H1 (cell line): ENCODE measurements at regions not wholly inside any gene's neighbourhood (a gene's known extent, or its start where the extent isn't known, plus 50 kb on each side); places are given as distances from the start of the nearest gene placed in this dataset.

ENCODE experiments used
- CTCF ChIA-PET: fragments of 300-600 bp; sonication (Branson Sonifier 250); formaldehyde crosslinking; loops from one replicate; lab custom pipeline; 2021; ENCODE audit not compliant: partially characterized antibody; lab: Charles Lee
- POLR2A ChIA-PET: fragments of 300-600 bp; sonication (Branson Sonifier 250); formaldehyde crosslinking; loops from one replicate; lab custom pipeline; 2021; ENCODE audit warnings: inconsistent platforms; ENCODE audit not compliant: partially characterized antibody; lab: Charles Lee
- DNase-seq, 2 experiments: peaks; one replicate each; pipeline versions ENCODE4 v3.0.0 to v3.0.0-alpha.2; 2010 to 2022; ENCODE audit warnings: low spot score in 2 of 2, low read depth in 1 of 2, mixed read lengths in 1 of 2
- FAIRE-seq: peaks from 2 replicates; lab custom pipeline; 2011; peaks lifted over from hg19 to GRCh38; lab: Jason Lieb, UNC
- H2AFZ ChIP-seq: 2 replicates; pipeline ENCODE4 v1.8.1; 2012; ENCODE audit warnings: low read length, inconsistent platforms
- H2AK5ac ChIP-seq: 2 replicates; pipeline ENCODE4 v1.6.1; 2013; ENCODE audit warnings: low read depth, low read length
- H2BK120ac ChIP-seq: replicated peaks from 2 replicates; pipeline ENCODE3; 2013; ENCODE audit warnings: low read depth, low read length, inconsistent platforms
- H2BK12ac ChIP-seq: 2 replicates; pipeline ENCODE4 v1.6.1; 2013; ENCODE audit warnings: low read depth, low read length
- H2BK15ac ChIP-seq: 2 replicates; pipeline ENCODE4 v1.6.1; 2013; ENCODE audit warnings: low read length
- H2BK20ac ChIP-seq: 2 replicates; pipeline ENCODE4 v1.6.1; 2013; ENCODE audit warnings: low read length
- H2BK5ac ChIP-seq: 2 replicates; pipeline ENCODE4 v1.6.1; 2013; ENCODE audit warnings: low read depth, low read length
- H3K14ac ChIP-seq: 2 replicates; pipeline ENCODE4 v1.6.1; 2013; ENCODE audit warnings: inconsistent platforms; ENCODE audit not compliant: insufficient read length
- H3K18ac ChIP-seq: 2 replicates; pipeline ENCODE4 v1.6.1; 2013; ENCODE audit warnings: low read length; ENCODE audit errors: extremely low read depth
- H3K23ac ChIP-seq: 2 replicates; pipeline ENCODE4 v1.6.1; 2013; ENCODE audit warnings: inconsistent platforms; ENCODE audit not compliant: insufficient read length
- H3K23me2 ChIP-seq: 2 replicates; pipeline ENCODE4 v1.6.1; 2013; ENCODE audit warnings: low read depth, low read length
- H3K27ac ChIP-seq: 2 replicates; pipeline ENCODE4 v1.6.1; 2011; ENCODE audit warnings: low read depth, low read length, inconsistent platforms
- H3K27me3 ChIP-seq, 4 experiments: replicated peaks in 1 of 4; 1 replicate in 1 of 4; 2 replicates in 3 of 4; pipeline versions ENCODE4 v1.6.1 to v1.8.1; 2011 to 2013; ENCODE audit warnings: low read length in 3 of 4, mild to moderate bottlenecking in 3 of 4, inconsistent platforms in 2 of 4, mixed read lengths in 2 of 4, moderate library complexity in 1 of 4; ENCODE audit not compliant: control insufficient read depth in 3 of 4, insufficient read depth in 3 of 4; ENCODE audit errors: extremely low read depth in 1 of 4
- H3K36me3 ChIP-seq, 4 experiments: 2 replicates each; pipeline versions ENCODE4 v1.6.1 to v1.8.1; 2011 to 2013; ENCODE audit warnings: mild to moderate bottlenecking in 4 of 4, low read length in 3 of 4, moderate library complexity in 2 of 4, control low read depth in 1 of 4, inconsistent platforms in 1 of 4; ENCODE audit not compliant: insufficient read depth in 4 of 4, control insufficient read depth in 2 of 4
- H3K4ac ChIP-seq: replicated peaks from 2 replicates; pipeline ENCODE3; 2013; ENCODE audit warnings: low read length, low read depth, mixed read lengths, inconsistent platforms; ENCODE audit not compliant: insufficient read length
- H3K4me1 ChIP-seq, 4 experiments: replicated peaks in 1 of 4; 1 replicate in 1 of 4; 2 replicates in 3 of 4; pipeline versions ENCODE4 v1.6.1 to v1.8.1; 2011 to 2013; ENCODE audit warnings: low read length in 3 of 4, inconsistent platforms in 2 of 4, mixed read lengths in 1 of 4; ENCODE audit not compliant: insufficient read depth in 4 of 4, control insufficient read depth in 3 of 4
- H3K4me2 ChIP-seq, 2 experiments: 2 replicates each; pipeline versions ENCODE4 v1.6.1 to v1.8.1; 2011 to 2013; ENCODE audit warnings: low read depth in 2 of 2, low read length in 2 of 2, control low read depth in 1 of 2, inconsistent platforms in 1 of 2, mild to moderate bottlenecking in 1 of 2; ENCODE audit not compliant: insufficient read depth in 1 of 2
- H3K4me3 ChIP-seq, 4 experiments: fragments of 200-600, 300-600 bp in 1 of 4; sonication (generic), shearing (Covaris generic), sonication (Bioruptor Twin) in 1 of 4; 2 replicates each; pipeline versions ENCODE4 v1.5.1 to v1.8.1; 2011 to 2016; ENCODE audit warnings: low read length in 4 of 4, low read depth in 3 of 4, control low read depth in 2 of 4, inconsistent platforms in 2 of 4, mild to moderate bottlenecking in 2 of 4, mixed read lengths in 1 of 4, moderate library complexity in 1 of 4; ENCODE audit not compliant: insufficient read depth in 2 of 4; ENCODE audit errors: extremely low read depth in 1 of 4
- H3K56ac ChIP-seq: replicated peaks from 2 replicates; pipeline ENCODE3; 2013; ENCODE audit warnings: low read depth, mild to moderate bottlenecking, mixed read lengths, low read length, inconsistent platforms; ENCODE audit not compliant: insufficient read length
- H3K79me1 ChIP-seq: 2 replicates; pipeline ENCODE4 v1.6.1; 2013; ENCODE audit warnings: low read depth, low read length, control low read depth
- H3K79me2 ChIP-seq, 2 experiments: 2 replicates each; pipeline versions ENCODE4 v1.6.1 to v1.8.1; 2012 to 2013; ENCODE audit warnings: low read length in 2 of 2, mild to moderate bottlenecking in 2 of 2, inconsistent platforms in 1 of 2; ENCODE audit not compliant: insufficient read depth in 2 of 2, control insufficient read depth in 1 of 2
- H3K9ac ChIP-seq, 4 experiments: replicated peaks in 1 of 4; 1 replicate in 1 of 4; 2 replicates in 3 of 4; pipeline versions ENCODE4 v1.6.1 to v1.8.1; 2011 to 2013; ENCODE audit warnings: low read depth in 3 of 4, low read length in 3 of 4, control low read depth in 2 of 4, mild to moderate bottlenecking in 2 of 4, moderate library complexity in 2 of 4, inconsistent platforms in 1 of 4; ENCODE audit errors: extremely low read depth in 1 of 4
- H3K9me3 ChIP-seq, 2 experiments: 2 replicates each; pipeline versions ENCODE4 v1.6.1 to v1.8.1; 2012 to 2013; ENCODE audit warnings: mild to moderate bottlenecking in 2 of 2, moderate library complexity in 2 of 2, control low read depth in 1 of 2, inconsistent platforms in 1 of 2, low read depth in 1 of 2, low read length in 1 of 2, mixed read lengths in 1 of 2; ENCODE audit not compliant: insufficient read depth in 2 of 2
- H4K20me1 ChIP-seq, 2 experiments: replicated peaks in 1 of 2; 2 replicates each; pipeline versions ENCODE3 to v1.8.1; 2011 to 2013; ENCODE audit warnings: inconsistent platforms in 2 of 2, low read length in 2 of 2, mild to moderate bottlenecking in 1 of 2; ENCODE audit not compliant: insufficient read depth in 2 of 2, control insufficient read depth in 1 of 2
- H4K5ac ChIP-seq: 2 replicates; pipeline ENCODE4 v1.6.1; 2013; ENCODE audit warnings: low read length, low read depth, mixed read lengths, inconsistent platforms; ENCODE audit not compliant: insufficient read length
- H4K8ac ChIP-seq: 2 replicates; pipeline ENCODE4 v1.8.0; 2013; ENCODE audit warnings: mild to moderate bottlenecking, moderate library complexity, low read length, inconsistent platforms; ENCODE audit not compliant: insufficient read depth; ENCODE audit errors: extremely low read depth
- H4K91ac ChIP-seq: replicated peaks from 2 replicates; pipeline ENCODE3; 2013; ENCODE audit warnings: low read length, mixed read lengths, inconsistent platforms; ENCODE audit not compliant: insufficient read length
- GABPA ChIP-seq: IDR thresholded peaks from 2 replicates; pipeline ENCODE4 v1.6.1; 2011; ENCODE audit warnings: mild to moderate bottlenecking, low read length, moderate library complexity, borderline replicate concordance; ENCODE audit not compliant: insufficient read depth
- GTF2F1 ChIP-seq: IDR thresholded peaks from 2 replicates; pipeline ENCODE4 v1.6.1; 2012; ENCODE audit warnings: low read depth, low read length, improper control_type of control experiment, borderline replicate concordance
- HDAC2 ChIP-seq, 2 experiments: fragments of 300-600 bp in 1 of 2; sonication (generic) in 1 of 2; IDR thresholded peaks; 2 replicates each; pipeline ENCODE4 v1.6.1; 2011 to 2012; ENCODE audit warnings: low read depth in 2 of 2, low read length in 2 of 2, mild to moderate bottlenecking in 2 of 2, moderate library complexity in 2 of 2, borderline replicate concordance in 1 of 2, inconsistent platforms in 1 of 2
- HDAC6 ChIP-seq: IDR thresholded peaks from one replicate; pipeline ENCODE4 v1.7.1; 2012; ENCODE audit warnings: low read depth, mild to moderate bottlenecking, inconsistent platforms, low read length, moderate library complexity
- JUN ChIP-seq: IDR thresholded peaks from 2 replicates; pipeline ENCODE4 v1.6.1; 2011; ENCODE audit warnings: low read depth, mild to moderate bottlenecking, improper control_type of control experiment, low read length
- JUND ChIP-seq: IDR thresholded peaks from 2 replicates; pipeline ENCODE4 v1.6.1; 2011; ENCODE audit warnings: mild to moderate bottlenecking, improper control_type of control experiment, low read length
- KDM1A ChIP-seq: fragments of 200-600, 300-600 bp; sonication (generic); IDR thresholded peaks from 2 replicates; pipeline ENCODE4 v1.7.1; 2016; ENCODE audit warnings: mild to moderate bottlenecking, low read length, borderline replicate concordance
- NANOG ChIP-seq: IDR thresholded peaks from 2 replicates; pipeline ENCODE4 v1.6.1; 2011; ENCODE audit warnings: low read length, low read depth, mild to moderate bottlenecking, inconsistent platforms; ENCODE audit not compliant: insufficient read depth, poor library complexity, severe bottlenecking
- SP1 ChIP-seq: IDR thresholded peaks from 2 replicates; pipeline ENCODE4 v1.6.1; 2011; ENCODE audit warnings: low read depth, low read length
- TAF7 ChIP-seq: optimal IDR thresholded peaks from 2 replicates; pipeline ENCODE3; 2011; ENCODE audit warnings: low read depth, mild to moderate bottlenecking, inconsistent platforms, low read length, moderate library complexity, borderline replicate concordance
- TBP ChIP-seq: IDR thresholded peaks from 2 replicates; pipeline ENCODE4 v1.6.1; 2011; ENCODE audit warnings: low read depth, low read length, improper control_type of control experiment
- TEAD4 ChIP-seq: IDR thresholded peaks from 2 replicates; pipeline ENCODE4 v1.6.1; 2012; ENCODE audit warnings: low read depth, low read length, inconsistent platforms, mixed read lengths
- ZNF274 ChIP-seq: IDR thresholded peaks from 2 replicates; pipeline ENCODE4 v1.7.0; 2012; ENCODE audit warnings: low read length, borderline replicate concordance; ENCODE audit errors: extremely low read depth
- WGBS, 2 experiments: shearing (Covaris generic) in 1 of 2; methylation state at CpG; one replicate each; pipeline versions ENCODE4 v1.1.6 to v1.1.7; 2013 to 2015; ENCODE audit warnings: low lambda C conversion rate in 2 of 2, mixed read lengths in 2 of 2, inconsistent platforms in 1 of 2, low coverage in 1 of 2, missing lambda C conversion rate in 1 of 2; ENCODE audit not compliant: insufficient replicate concordance in 2 of 2, insufficient coverage in 1 of 2, insufficient read length in 1 of 2; ENCODE audit errors: extremely low coverage in 1 of 2, missing lambda C conversion rate in 1 of 2; 5-methylcytosine and 5-hydroxymethylcytosine counted together
- TF ChIP-seq, protein P1 (sequence below): IDR thresholded peaks from 2 replicates; pipeline ENCODE4 v1.6.1; 2012; ENCODE audit warnings: inconsistent platforms

DNA sequence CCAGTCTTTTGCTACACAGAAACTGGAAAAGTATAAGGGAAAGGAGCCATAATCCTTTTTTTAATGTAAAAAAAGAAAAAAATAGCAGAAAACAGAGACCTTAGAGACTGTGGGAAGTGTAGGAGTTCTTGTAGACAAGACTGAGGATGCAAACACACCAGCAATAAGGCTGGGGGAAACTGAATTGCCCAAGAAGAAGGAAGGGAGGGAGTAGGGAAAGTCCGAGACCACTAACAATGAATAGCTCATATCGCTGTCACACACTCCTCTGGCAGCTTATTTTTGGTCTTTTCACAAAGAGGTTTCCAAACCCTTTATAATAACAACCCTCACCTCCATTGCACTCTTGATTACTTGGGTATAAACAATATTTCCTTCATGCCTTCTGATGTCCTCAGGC is 952.0 kb downstream of the SLITRK5 start:
- no peak for DNase-seq
- no peaks in the 10 kb centered on the region; a peak in 1 of 4 replicates for H3K9me3 ChIP-seq
- H2AFZ ChIP-seq = no peak overlapping the region
- no peaks in the 10 kb centered on the region for H3K27me3 ChIP-seq
- H4K91ac ChIP-seq = no peak overlapping the region
- H3K4ac ChIP-seq = no peak overlapping the region
- H3K14ac ChIP-seq = no peak overlapping the region
- H3K4me3 ChIP-seq = no peak overlapping the region
- no peak overlapping the region for H3K4me2 ChIP-seq
- no peaks in the 10 kb centered on the region for H3K4me1 ChIP-seq
- no peak overlapping the region for H3K18ac ChIP-seq
- TF ChIP-seq, protein P1, sequence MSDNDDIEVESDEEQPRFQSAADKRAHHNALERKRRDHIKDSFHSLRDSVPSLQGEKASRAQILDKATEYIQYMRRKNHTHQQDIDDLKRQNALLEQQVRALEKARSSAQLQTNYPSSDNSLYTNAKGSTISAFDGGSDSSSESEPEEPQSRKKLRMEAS = no peak
- TF ChIP-seq JUND (no peak), HDAC2 (IDR thresholded peaks at IDR 0.05; ENCODE audit: borderline replicate concordance in 1 of 2, low read depth in 2 of 2, low read length in 2 of 2) (no peak), TEAD4 (no peak), NANOG (no peak), TAF7 (no peak), JUN (no peak), ZNF274 (no peak), KDM1A (no peak), GTF2F1 (no peak), GABPA (no peak), HDAC6 (no peak), SP1 (no peak), TBP (no peak)
- H2BK12ac ChIP-seq = no peak overlapping the region
- H3K79me2 ChIP-seq = no peaks in the 10 kb centered on the region
- H3K36me3 ChIP-seq = no peaks in the 10 kb centered on the region
- no peak overlapping the region for H2BK5ac ChIP-seq
- no peak overlapping the region for H3K23ac ChIP-seq
- no peak overlapping the region for H4K8ac ChIP-seq
- FAIRE-seq = no peak
- no peak overlapping the region for H3K56ac ChIP-seq
- no peak overlapping the region for H2BK15ac ChIP-seq
- no peak overlapping the region for H2BK20ac ChIP-seq
- H2BK120ac ChIP-seq = no peak overlapping the region
- no peaks in the 10 kb centered on the region for H3K79me1 ChIP-seq
- no peaks in the 10 kb centered on the region for H3K23me2 ChIP-seq
- H4K20me1 ChIP-seq = no peaks in the 10 kb centered on the region
- 94% methylated on average over 2 of the region's 2 CpGs; no CpG with 5 or more reads in 1 of the 2 experiments for WGBS, 2 experiments
- no peak overlapping the region for H3K27ac ChIP-seq
- no peak overlapping the region for H4K5ac ChIP-seq
- H3K9ac ChIP-seq = no peak overlapping the region
- H2AK5ac ChIP-seq = no peak overlapping the region
- ChIA-PET POLR2A (no interaction called here), CTCF (interaction anchor here (0.6 kb wide), 1 partner anchor 18 kb away, joined by 3 read pairs; no protein-coding TSS in a partner anchor)
